ENCODE measurements at regions not wholly inside any gene's neighbourhood (a gene's known extent, or its start where the extent isn't known, plus 50 kb on each side); places are given as distances from the start of the nearest gene placed in this dataset.

- no peak for DNase-seq
Measured at GRCh38 chr12:94813314-94813713, 163.0 kb upstream of the TMCC3 start.

GRCh38 chr12:94812345-94812744 is 162.0 kb upstream of the TMCC3 start:
- DNase-seq = no peak

- no peak for DNase-seq
Measured at GRCh38 chr12:94811611-94812010, 161.3 kb upstream of the TMCC3 start.

- DNase-seq = no peak
Measured at GRCh38 chr12:94807951-94808350, 157.6 kb upstream of the TMCC3 start.

GRCh38 chr12:94806617-94807016 is 156.3 kb upstream of the TMCC3 start:
- DNase-seq = no peak

GRCh38 chr12:94805749-94806529 is 155.6 kb upstream of the TMCC3 start:
- DNase-seq = no peak

- no peak for DNase-seq
Measured at GRCh38 chr12:94803939-94804338, 153.6 kb upstream of the TMCC3 start.

GRCh38 chr12:94802796-94803195 is 152.4 kb upstream of the TMCC3 start:
- no peak for DNase-seq

- no peak for DNase-seq
Measured at GRCh38 chr12:94801745-94802144, 151.4 kb upstream of the TMCC3 start.

GRCh38 chr12:94799136-94799535 is 148.8 kb upstream of the TMCC3 start:
- DNase-seq = no peak

- DNase-seq = no peak
Measured at GRCh38 chr12:94798113-94798512, 147.8 kb upstream of the TMCC3 start.

GRCh38 chr12:94795520-94795919 is 145.2 kb upstream of the TMCC3 start:
- DNase-seq = no peak

- no peak for DNase-seq
Measured at GRCh38 chr12:94795044-94795443, 144.7 kb upstream of the TMCC3 start.

GRCh38 chr12:94793191-94793595 is 142.8 kb upstream of the TMCC3 start:
- no peak for DNase-seq

- no peak for DNase-seq
Measured at GRCh38 chr12:94792693-94793092, 142.3 kb upstream of the TMCC3 start.

- no peak for DNase-seq
Measured at GRCh38 chr12:94791933-94792332, 141.6 kb upstream of the TMCC3 start.

GRCh38 chr12:94790825-94791224 is 140.5 kb upstream of the TMCC3 start:
- no peak for DNase-seq

- no peak for DNase-seq
Measured at GRCh38 chr12:94790370-94790769, 140.0 kb upstream of the TMCC3 start.

GRCh38 chr12:94789510-94790225 is 139.3 kb upstream of the TMCC3 start:
- no peak for DNase-seq

GRCh38 chr12:94788298-94788697 is 137.9 kb upstream of the TMCC3 start:
- no peak for DNase-seq

GRCh38 chr12:94786906-94787305 is 136.5 kb upstream of the TMCC3 start:
- no peak for DNase-seq

GRCh38 chr12:94783862-94784261 is 133.5 kb upstream of the TMCC3 start:
- DNase-seq = no peak

- no peak for DNase-seq
Measured at GRCh38 chr12:94783343-94783742, 133.0 kb upstream of the TMCC3 start.

- DNase-seq = no peak
Measured at GRCh38 chr12:94781835-94782234, 131.5 kb upstream of the TMCC3 start.

- no peak for DNase-seq
Measured at GRCh38 chr12:94779485-94779884, 129.1 kb upstream of the TMCC3 start.

All from NCI-H1092 (cell line).